T-cell (primary cell): ENCODE measurements at regions not wholly inside any gene's neighbourhood (a gene's known extent, or its start where the extent isn't known, plus 50 kb on each side); places are given as distances from the start of the nearest gene placed in this dataset.
"Not testable (repeated sequence)": the region's sequence is repeated elsewhere in the genome, so short reads cannot be mapped to it uniquely, and the experiment has no call there.

ENCODE experiments used
- ATAC-seq, 4 experiments: fragments of 200-7000 bp in 3 of 4; fragments of 150-1000 bp in 1 of 4; cut with Tn5 transposase; replicated peaks in 1 of 4; 1 replicate in 3 of 4; 2 replicates in 1 of 4; pipeline ENCODE4 v1.10.0; 2021; ENCODE audit warnings: moderate library complexity in 3 of 4, mild to moderate bottlenecking in 2 of 4, moderate number of reproducible peaks in 1 of 4
- CTCF ChIA-PET, 2 donors: fragments of 300-600 bp; sonication (Branson Sonifier 250); formaldehyde crosslinking; loops; one replicate each; lab custom pipeline; 2022; ENCODE audit warnings: antibody characterized with exemption in 2 of 2; lab: Charles Lee
- POLR2A ChIA-PET, 2 donors: fragments of 300-600 bp; sonication (Branson Sonifier 250); formaldehyde crosslinking; loops; one replicate each; lab custom pipeline; 2022; ENCODE audit warnings: antibody characterized with exemption in 2 of 2; lab: Charles Lee
- DNase-seq, 35 experiments: peaks; one replicate each; pipeline versions ENCODE4 v3.0.0 to v3.0.0-alpha.2; 2013 to 2023
- H3K27ac ChIP-seq: one replicate; pipeline ENCODE4 v1.5.1; 2013; ENCODE audit warnings: low read length
- H3K27me3 ChIP-seq, 2 experiments: replicated peaks in 1 of 2; 1 replicate in 1 of 2; 2 replicates in 1 of 2; pipeline versions ENCODE4 v1.6.1 to v1.7.0; 2013; ENCODE audit warnings: low read length in 1 of 2, mixed read lengths in 1 of 2; ENCODE audit not compliant: control insufficient read depth in 2 of 2, insufficient read depth in 2 of 2; ENCODE audit errors: extremely low read depth in 1 of 2
- H3K36me3 ChIP-seq, 2 donors: 1 replicate in 1 of 2; 2 replicates in 1 of 2; pipeline versions ENCODE4 v1.6.1 to v1.7.0; 2013; ENCODE audit warnings: low read length in 1 of 2; ENCODE audit not compliant: control insufficient read depth in 2 of 2, insufficient read depth in 1 of 2; ENCODE audit errors: extremely low read depth in 1 of 2
- H3K4me1 ChIP-seq, 2 experiments: 1 replicate in 1 of 2; 2 replicates in 1 of 2; pipeline versions ENCODE4 v1.6.1 to v1.7.0; 2013; ENCODE audit warnings: low read length in 2 of 2, mixed read lengths in 1 of 2; ENCODE audit not compliant: insufficient read depth in 2 of 2, control insufficient read depth in 1 of 2; ENCODE audit errors: extremely low read depth in 1 of 2
- H3K4me3 ChIP-seq, 2 donors: 1 replicate in 1 of 2; 2 replicates in 1 of 2; pipeline versions ENCODE4 v1.5.1 to v1.7.0; 2013; ENCODE audit warnings: mild to moderate bottlenecking in 2 of 2, low read length in 1 of 2, moderate library complexity in 1 of 2; ENCODE audit not compliant: control insufficient read depth in 1 of 2; ENCODE audit errors: extremely low read depth in 1 of 2
- H3K9me3 ChIP-seq: 2 replicates; pipeline ENCODE4 v1.7.0; 2013
- H3K27ac Mint-ChIP-seq, 2 donors: one replicate each; pipeline ENCODE4 v1.8.0; 2020 to 2021; ENCODE audit warnings: mild to moderate bottlenecking in 2 of 2, mixed read lengths in 2 of 2
- H3K27me3 Mint-ChIP-seq, 2 donors: one replicate each; pipeline ENCODE4 v1.8.0; 2021 to 2022; ENCODE audit warnings: mixed read lengths in 2 of 2
- H3K36me3 Mint-ChIP-seq: one replicate; pipeline ENCODE4 v1.8.0; 2021; ENCODE audit warnings: mixed read lengths
- H3K4me1 Mint-ChIP-seq, 3 donors: one replicate each; pipeline ENCODE4 v1.8.0; 2020 to 2022; ENCODE audit warnings: mixed read lengths in 3 of 3, mild to moderate bottlenecking in 1 of 3
- H3K4me3 Mint-ChIP-seq, 3 donors: one replicate each; pipeline ENCODE4 v1.8.0; 2020 to 2022; ENCODE audit warnings: mild to moderate bottlenecking in 3 of 3, mixed read lengths in 3 of 3, moderate library complexity in 3 of 3
- H3K9me3 Mint-ChIP-seq, 3 donors: one replicate each; pipeline ENCODE4 v1.8.0; 2020 to 2022; ENCODE audit warnings: mixed read lengths in 3 of 3
- WGBS: methylation state at CpG from one replicate; pipeline ENCODE4 v1.1.5; 2013; ENCODE audit warnings: missing lambda C conversion rate; ENCODE audit not compliant: insufficient coverage; 5-methylcytosine and 5-hydroxymethylcytosine counted together

DNA sequence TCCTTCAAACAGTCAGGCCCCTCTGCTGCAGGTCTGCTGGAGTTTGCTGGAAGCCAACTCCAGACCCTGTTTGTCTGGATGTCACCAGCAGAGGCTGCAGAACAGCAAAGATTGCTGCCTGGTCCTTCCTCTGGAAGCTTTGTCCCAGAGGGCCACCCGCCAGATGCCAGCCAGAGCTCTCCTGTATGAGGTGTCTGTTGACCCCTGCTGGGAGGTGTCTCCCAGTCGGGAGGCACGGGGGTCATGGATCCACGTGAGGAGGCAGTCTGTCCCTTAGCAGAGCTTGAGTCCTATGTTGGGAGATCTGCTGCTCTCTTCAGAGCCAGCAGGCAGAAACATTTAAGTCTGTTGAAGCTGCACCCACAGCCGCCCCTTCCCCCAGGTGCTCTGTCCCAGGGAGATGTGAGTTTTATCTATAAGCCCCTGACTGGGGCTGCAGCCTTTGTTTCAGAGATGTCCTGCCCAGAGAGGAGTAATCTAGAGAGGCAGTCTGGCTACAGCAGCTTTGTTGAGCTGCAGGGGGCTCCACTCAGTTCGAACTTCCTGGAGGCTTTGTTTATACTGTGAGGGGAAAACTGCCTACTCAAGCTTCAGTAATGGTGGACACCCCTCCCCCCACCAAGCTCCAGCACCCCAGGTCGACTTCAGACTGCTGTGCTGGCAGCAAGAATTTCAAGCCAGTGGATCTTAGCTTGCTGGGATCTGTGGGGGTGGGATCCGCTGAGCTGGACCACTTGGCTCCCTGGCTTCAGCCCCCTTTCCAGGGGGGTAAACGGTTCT, 72.1 kb downstream of the OGFRL1 start:
- H3K27ac Mint-ChIP-seq, H3K27ac ChIP-seq, H3K36me3 ChIP-seq, CTCF ChIA-PET, ATAC-seq, POLR2A ChIA-PET, H3K27me3 Mint-ChIP-seq, H3K4me3 ChIP-seq, H3K4me1 ChIP-seq, H3K9me3 Mint-ChIP-seq, DNase-seq, H3K9me3 ChIP-seq, H3K4me1 Mint-ChIP-seq, H3K4me3 Mint-ChIP-seq, H3K36me3 Mint-ChIP-seq: not testable (repeated sequence)
- peaks cover 0 to 11% of the 10 kb centered on the region in 2 experiments for H3K27me3 ChIP-seq
- WGBS: 96% methylated on average over 5 of the region's 9 CpGs

DNA sequence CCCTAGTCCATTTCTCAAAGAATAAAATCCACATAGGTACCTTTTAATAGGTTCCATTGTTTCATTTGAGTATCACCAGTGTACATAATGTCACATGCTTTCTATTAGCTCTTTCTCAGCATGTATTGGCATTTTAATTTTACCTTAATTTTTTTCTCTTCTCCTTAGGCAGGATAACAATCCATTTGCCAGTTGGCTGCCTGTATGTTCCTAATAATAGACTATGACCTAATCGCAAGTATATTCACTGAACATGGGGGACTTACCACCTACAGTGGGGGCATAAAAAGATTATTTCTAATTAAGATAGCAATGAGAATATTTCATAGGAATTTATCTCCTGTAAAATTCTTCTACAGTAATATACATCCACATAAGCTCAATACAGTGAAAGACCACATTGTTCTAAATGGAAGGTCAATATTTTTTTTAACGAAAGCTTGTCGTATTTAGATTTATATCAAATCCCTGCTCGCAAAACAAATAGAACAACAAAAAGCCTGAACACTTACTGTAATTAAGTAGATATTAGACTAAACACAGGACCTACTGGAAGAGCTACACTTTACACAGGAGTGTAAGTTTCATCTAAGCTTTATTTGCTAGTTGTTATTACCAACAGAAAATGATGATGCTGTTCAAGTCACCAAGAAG, 76.4 kb downstream of the OGFRL1 start:
- Mint-ChIP-seq H3K4me1 (peaks cover 4 to 7% (median 5%) of the 10 kb centered on the region in 3 donors), H3K36me3 (no peaks in the 10 kb centered on the region), H3K27ac (no peak overlapping the region), H3K27me3 (peaks cover 7 to 10% of the 10 kb centered on the region in 2 donors), H3K4me3 (no peak overlapping the region), H3K9me3 (no peaks in the 10 kb centered on the region)
- no peaks in the 10 kb centered on the region for H3K4me1 ChIP-seq
- no peaks in the 10 kb centered on the region for H3K36me3 ChIP-seq
- no CpG with 5 or more reads among the region's 4 CpGs for WGBS
- H3K27ac ChIP-seq: no peak overlapping the region
- H3K27me3 ChIP-seq: peaks cover 0 to 11% of the 10 kb centered on the region in 2 experiments
- ATAC-seq (no peak), DNase-seq (no peak)
- no peaks in the 10 kb centered on the region for H3K9me3 ChIP-seq
- ChIA-PET CTCF (no interaction called here), POLR2A (no interaction called here)
- no peak overlapping the region for H3K4me3 ChIP-seq

DNA sequence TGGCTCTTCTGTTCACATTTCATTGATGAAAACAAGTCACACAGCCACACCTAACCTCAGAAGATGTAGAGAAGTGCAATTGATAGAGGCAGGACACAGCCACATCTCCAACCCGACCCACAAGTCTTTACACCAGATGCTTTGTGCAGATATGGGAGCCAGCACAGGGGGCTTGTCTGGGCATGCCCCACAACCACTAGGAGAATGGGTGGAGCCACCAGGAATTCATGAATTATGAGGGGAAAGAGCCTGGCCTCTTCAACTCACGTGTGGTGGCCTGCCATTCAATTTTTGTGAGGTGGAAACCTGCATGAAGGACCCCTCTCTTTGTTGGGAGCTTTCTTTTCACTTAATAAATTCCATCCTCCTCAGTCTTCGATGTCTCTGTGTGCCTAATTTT, 79.1 kb downstream of the OGFRL1 start:
- H3K4me3 ChIP-seq: no peak overlapping the region
- H3K36me3 ChIP-seq: no peaks in the 10 kb centered on the region
- ChIA-PET POLR2A (interaction anchor here in 1 of 2 donors (0.6 kb wide), 1 partner anchor 50 kb away, joined by 3 read pairs; no protein-coding TSS in a partner anchor), CTCF (no interaction called here)
- Mint-ChIP-seq H3K27ac (no peak overlapping the region), H3K4me1 (peaks cover 4 to 7% (median 5%) of the 10 kb centered on the region in 3 donors), H3K36me3 (no peaks in the 10 kb centered on the region), H3K4me3 (no peak overlapping the region), H3K9me3 (no peaks in the 10 kb centered on the region), H3K27me3 (peaks cover 6 to 8% of the 10 kb centered on the region in 2 donors)
- WGBS: no CpG with 5 or more reads among the region's 3 CpGs
- no peaks in the 10 kb centered on the region for H3K9me3 ChIP-seq
- no peak overlapping the region for H3K27ac ChIP-seq
- ATAC-seq (no peak), DNase-seq (no peak)
- no peaks in the 10 kb centered on the region for H3K4me1 ChIP-seq
- no peaks in the 10 kb centered on the region for H3K27me3 ChIP-seq

DNA sequence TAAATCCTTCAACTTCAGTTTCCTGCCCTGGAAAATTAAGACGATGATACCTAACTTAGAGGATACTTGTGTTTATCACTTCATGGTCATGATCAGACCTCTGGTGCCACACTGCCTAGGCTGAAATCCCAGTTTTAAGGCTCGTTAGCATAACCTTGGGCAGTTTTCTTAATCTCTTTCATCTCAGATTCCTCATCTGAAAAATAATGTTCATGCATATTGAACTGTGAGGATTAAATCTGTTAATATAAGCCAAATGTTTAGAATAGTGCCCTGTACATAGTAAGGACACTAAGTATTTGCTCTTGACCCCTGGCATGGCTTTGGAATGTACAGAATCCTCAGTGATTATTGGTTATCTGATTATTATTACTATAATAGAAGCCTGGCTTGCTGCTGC, 79.7 kb downstream of the OGFRL1 start:
- ATAC-seq (no peak), DNase-seq (no peak)
- Histone ChIP-seq H3K27ac (no peak overlapping the region), H3K4me3 (no peak overlapping the region), H3K4me1 (no peaks in the 10 kb centered on the region), H3K36me3 (no peaks in the 10 kb centered on the region), H3K9me3 (no peaks in the 10 kb centered on the region), H3K27me3 (no peaks in the 10 kb centered on the region)
- H3K27me3 Mint-ChIP-seq: peaks cover 6 to 8% of the 10 kb centered on the region in 2 donors
- POLR2A ChIA-PET: interaction anchor here in 1 of 2 donors (0.6 kb wide), 1 partner anchor 49 kb away, joined by 3 read pairs; no protein-coding TSS in a partner anchor
- no peak overlapping the region for H3K4me3 Mint-ChIP-seq
- WGBS: 100% methylated on average over 1 of the region's 2 CpGs
- peaks cover 4 to 7% (median 5%) of the 10 kb centered on the region in 3 donors for H3K4me1 Mint-ChIP-seq
- H3K36me3 Mint-ChIP-seq: no peaks in the 10 kb centered on the region
- H3K27ac Mint-ChIP-seq: no peak overlapping the region
- H3K9me3 Mint-ChIP-seq: no peaks in the 10 kb centered on the region
- CTCF ChIA-PET: interaction anchor here in 1 of 2 donors (0.7 kb wide), 1 partner anchor 46 kb away, joined by 4 read pairs; no protein-coding TSS in a partner anchor

DNA sequence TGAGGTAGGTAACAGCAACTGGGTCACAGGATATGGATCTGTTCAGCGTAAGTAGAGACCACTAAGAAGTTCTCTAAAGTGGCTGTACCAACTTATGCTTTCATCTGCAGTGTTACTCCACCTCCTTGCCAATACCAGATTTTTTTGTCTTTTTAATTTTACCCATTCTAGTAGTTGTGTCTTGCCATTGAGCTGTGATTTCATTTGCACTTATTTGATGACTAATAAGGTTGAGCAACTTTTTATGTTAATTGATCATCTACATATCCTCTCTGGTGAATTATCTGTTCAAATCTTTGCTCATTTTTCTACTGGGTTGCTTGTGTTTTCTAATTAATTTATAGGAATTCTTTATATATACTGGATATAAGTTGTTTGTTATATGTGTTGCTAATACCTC, 82.9 kb downstream of the OGFRL1 start:
- ATAC-seq (no peak), DNase-seq (no peak)
- H3K4me3 Mint-ChIP-seq: no peak overlapping the region
- Histone ChIP-seq H3K27me3 (no peaks in the 10 kb centered on the region), H3K4me1 (no peaks in the 10 kb centered on the region), H3K36me3 (no peaks in the 10 kb centered on the region), H3K9me3 (no peaks in the 10 kb centered on the region), H3K4me3 (no peak overlapping the region), H3K27ac (no peak overlapping the region)
- H3K4me1 Mint-ChIP-seq: peaks cover 2% of the 10 kb centered on the region in 3 donors
- H3K36me3 Mint-ChIP-seq: no peaks in the 10 kb centered on the region
- no CpG with 5 or more reads among the region's 1 CpG for WGBS
- ChIA-PET POLR2A (no interaction called here), CTCF (interaction anchor here in 1 of 2 donors (0.5 kb wide), 1 partner anchor 21 kb away, joined by 3 read pairs; no protein-coding TSS in a partner anchor)
- H3K27ac Mint-ChIP-seq: no peak overlapping the region
- peaks cover 6 to 8% of the 10 kb centered on the region in 2 donors for H3K27me3 Mint-ChIP-seq
- H3K9me3 Mint-ChIP-seq: peaks cover 0 to 6% (median 0%) of the 10 kb centered on the region in 3 donors

DNA sequence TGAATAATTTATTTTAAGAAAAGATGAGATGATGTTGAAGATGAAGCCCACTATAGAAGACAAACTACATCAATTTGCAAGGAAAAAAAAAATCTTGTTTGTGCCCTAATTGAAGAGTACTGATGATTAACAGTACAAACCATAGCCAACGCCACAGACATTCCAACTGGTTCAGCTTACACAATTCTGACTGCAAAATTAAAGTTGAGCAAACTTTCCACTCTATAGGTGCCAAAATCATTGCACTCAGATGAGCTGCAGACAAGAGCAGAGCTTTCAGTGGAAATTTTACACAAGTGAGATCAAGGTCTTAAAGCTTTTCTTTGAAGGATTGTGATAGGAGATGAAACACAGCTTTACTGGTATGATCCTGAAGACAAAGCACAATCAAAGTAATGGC, 85.3 kb downstream of the OGFRL1 start:
- H3K36me3 Mint-ChIP-seq: no peaks in the 10 kb centered on the region
- POLR2A ChIA-PET: no interaction called here
- H3K27me3 Mint-ChIP-seq: peaks cover 0 to 8% of the 10 kb centered on the region in 2 donors

More for the DNA sequence above, 85.3 kb downstream of the OGFRL1 start:
- Histone ChIP-seq H3K27ac (no peak overlapping the region), H3K9me3 (no peaks in the 10 kb centered on the region), H3K36me3 (no peaks in the 10 kb centered on the region), H3K4me3 (no peak overlapping the region), H3K4me1 (no peaks in the 10 kb centered on the region), H3K27me3 (no peaks in the 10 kb centered on the region)
- WGBS: no CpG with 5 or more reads among the region's 1 CpG
- Mint-ChIP-seq H3K9me3 (peaks cover 0 to 6% (median 0%) of the 10 kb centered on the region in 3 donors), H3K4me1 (no peaks in the 10 kb centered on the region), H3K4me3 (no peak overlapping the region), H3K27ac (no peak overlapping the region)
- ATAC-seq (no peak), DNase-seq (no peak)
- CTCF ChIA-PET: no interaction called here
